ENCODE measurements at regions not wholly inside any gene's neighbourhood (a gene's known extent, or its start where the extent isn't known, plus 50 kb on each side); places are given as distances from the start of the nearest gene placed in this dataset.

GRCh38 chr12:114912811-114913210 is 228.8 kb upstream of the TBX3 start:
- in situ Hi-C loops (cut with MboI; ENCODE audit: low pct_unique_long_range_greater_than_20kb, low sequenced_read_pairs, unreplicated experiment): no loop called here
- DNase-seq (ENCODE audit: low spot score): no peak
- TF ChIP-seq CTCF (IDR thresholded peaks at IDR 0.05; ENCODE audit: extremely low read depth, insufficient read depth, missing control alignments): no peak

GRCh38 chr12:114911196-114911595 is 227.2 kb upstream of the TBX3 start:
- no peak for TF ChIP-seq CTCF (IDR thresholded peaks at IDR 0.05; ENCODE audit: extremely low read depth, insufficient read depth, missing control alignments)
- DNase-seq (ENCODE audit: low spot score): no peak
- in situ Hi-C loops (cut with MboI; ENCODE audit: low pct_unique_long_range_greater_than_20kb, low sequenced_read_pairs, unreplicated experiment): no loop called here

GRCh38 chr12:114904254-114905003 is 220.5 kb upstream of the TBX3 start:
- no peak for TF ChIP-seq CTCF (IDR thresholded peaks at IDR 0.05; ENCODE audit: extremely low read depth, insufficient read depth, missing control alignments)
- DNase-seq (ENCODE audit: low spot score): no peak
- in situ Hi-C loops (cut with MboI; ENCODE audit: low pct_unique_long_range_greater_than_20kb, low sequenced_read_pairs, unreplicated experiment): no loop called here

- TF ChIP-seq CTCF (IDR thresholded peaks at IDR 0.05; ENCODE audit: extremely low read depth, insufficient read depth, missing control alignments): no peak
- no peak for DNase-seq (ENCODE audit: low spot score)
- in situ Hi-C loops (cut with MboI; ENCODE audit: low pct_unique_long_range_greater_than_20kb, low sequenced_read_pairs, unreplicated experiment): no loop called here
Observed at GRCh38 chr12:114903083-114903691, 219.2 kb upstream of the TBX3 start.

- TF ChIP-seq CTCF (IDR thresholded peaks at IDR 0.05; ENCODE audit: extremely low read depth, insufficient read depth, missing control alignments): no peak
- in situ Hi-C loops (cut with MboI; ENCODE audit: low pct_unique_long_range_greater_than_20kb, low sequenced_read_pairs, unreplicated experiment): no loop called here
- no peak for DNase-seq (ENCODE audit: low spot score)
Observed at GRCh38 chr12:114902665-114903064, 218.7 kb upstream of the TBX3 start.

GRCh38 chr12:114901316-114901715 is 217.3 kb upstream of the TBX3 start:
- TF ChIP-seq CTCF (IDR thresholded peaks at IDR 0.05; ENCODE audit: extremely low read depth, insufficient read depth, missing control alignments): no peak
- in situ Hi-C loops (cut with MboI; ENCODE audit: low pct_unique_long_range_greater_than_20kb, low sequenced_read_pairs, unreplicated experiment): no loop called here
- DNase-seq (ENCODE audit: low spot score): no peak

All from GM13977 (cell line).